Brain pericyte (primary cell): ENCODE measurements at regions not wholly inside any gene's neighbourhood (a gene's known extent, or its start where the extent isn't known, plus 50 kb on each side); places are given as distances from the start of the nearest gene placed in this dataset.

ENCODE experiments used
- DNase-seq: peaks from one replicate; pipeline ENCODE4 v3.0.0-alpha.2; 2012; ENCODE audit warnings: low read depth, low spot score

DNA sequence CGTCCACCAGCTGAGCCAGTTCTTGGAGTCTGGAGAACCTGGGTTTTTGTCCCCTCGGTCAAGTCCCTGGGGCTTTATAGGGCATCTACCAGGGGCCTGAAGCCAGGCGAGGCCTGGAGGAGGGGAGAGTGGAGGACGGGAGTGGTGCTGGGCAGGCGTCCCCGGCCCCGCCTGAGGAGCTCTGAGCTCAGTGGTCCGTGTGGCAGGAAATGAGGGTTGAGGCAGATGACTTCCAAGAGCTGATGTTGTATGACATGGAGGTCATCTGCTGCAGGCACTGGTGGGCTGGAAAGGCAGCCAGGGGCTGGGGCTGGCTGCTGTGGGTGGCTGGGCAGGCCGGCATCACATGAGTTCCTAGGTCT is 118.5 kb upstream of the HS6ST1 start:
- DNase-seq = no peak

DNA sequence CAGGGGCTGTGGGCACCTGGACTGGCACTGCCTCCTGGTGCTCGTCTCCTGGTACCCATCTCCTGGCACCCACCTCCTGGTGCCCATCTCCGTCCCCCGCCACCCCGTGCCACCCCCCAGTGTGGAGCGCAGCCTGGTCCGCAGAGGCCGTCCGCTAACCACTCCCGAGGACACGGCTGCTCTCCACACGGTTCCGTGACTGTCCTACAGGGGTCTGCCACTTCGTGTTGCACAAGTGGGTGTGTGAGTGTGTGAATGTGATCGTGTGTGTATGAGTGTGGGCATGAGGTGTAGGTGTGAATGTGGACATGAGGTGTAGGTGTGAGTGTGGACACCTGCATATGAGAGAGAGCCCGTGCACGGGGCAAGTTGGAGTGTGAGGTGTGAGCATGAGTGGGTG is 119.4 kb upstream of the HS6ST1 start:
- no peak for DNase-seq

DNA sequence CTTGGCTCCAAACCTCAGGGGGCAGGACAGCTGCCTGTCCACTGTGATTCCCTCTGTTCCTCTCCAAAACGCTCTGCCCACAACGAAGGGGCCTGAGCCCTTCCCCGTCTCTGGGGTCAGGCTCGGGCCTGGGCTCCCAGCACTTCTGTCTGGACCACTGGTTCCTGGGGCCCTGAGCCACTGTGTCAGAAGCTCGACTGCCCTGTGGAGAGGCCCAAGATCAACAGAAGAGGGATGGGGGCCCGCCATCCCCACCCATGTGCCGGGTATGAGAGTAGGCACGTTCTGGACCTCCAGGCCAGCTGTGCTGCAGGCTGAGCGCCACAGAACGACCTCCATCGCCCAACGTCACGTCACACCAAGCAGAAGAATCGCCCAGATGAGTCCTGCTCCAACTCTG is 119.9 kb upstream of the HS6ST1 start:
- no peak for DNase-seq

DNA sequence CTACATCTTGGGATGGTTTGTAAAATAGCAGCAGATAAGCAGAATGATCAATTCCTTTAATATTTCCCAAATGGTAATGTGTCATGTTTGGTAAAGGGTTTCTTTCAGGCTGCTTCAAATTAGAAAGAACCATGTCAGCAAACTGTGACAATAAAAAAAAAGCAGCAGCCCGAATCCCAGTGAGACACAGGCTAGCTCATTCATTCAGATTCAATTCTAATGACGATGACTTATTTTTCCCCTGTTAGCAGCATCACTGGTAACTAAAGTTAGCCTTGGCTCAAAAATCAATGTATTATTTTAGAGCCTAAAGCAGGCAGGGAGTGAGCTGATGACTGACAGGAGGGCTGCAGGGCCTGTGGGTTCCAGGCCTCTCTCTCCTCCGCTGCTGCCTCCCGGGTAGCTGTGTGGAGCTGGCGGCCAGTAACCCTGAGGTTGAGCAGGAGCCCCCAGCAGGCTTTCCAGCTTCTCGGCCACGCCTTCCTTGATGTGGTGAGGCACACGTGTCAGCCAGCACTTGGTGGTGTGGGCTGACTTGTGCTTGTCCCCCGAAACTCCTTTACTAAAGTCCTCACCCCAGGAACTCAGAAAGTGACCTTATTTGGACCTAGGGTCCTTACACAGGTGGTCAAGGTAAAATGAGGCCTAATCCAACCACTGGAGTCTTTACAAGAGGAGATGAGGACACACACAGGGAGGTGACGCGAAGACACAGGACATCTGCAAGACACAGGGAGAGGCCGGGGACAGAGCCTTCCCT is 120.5 kb upstream of the HS6ST1 start:
- DNase-seq = no peak

DNA sequence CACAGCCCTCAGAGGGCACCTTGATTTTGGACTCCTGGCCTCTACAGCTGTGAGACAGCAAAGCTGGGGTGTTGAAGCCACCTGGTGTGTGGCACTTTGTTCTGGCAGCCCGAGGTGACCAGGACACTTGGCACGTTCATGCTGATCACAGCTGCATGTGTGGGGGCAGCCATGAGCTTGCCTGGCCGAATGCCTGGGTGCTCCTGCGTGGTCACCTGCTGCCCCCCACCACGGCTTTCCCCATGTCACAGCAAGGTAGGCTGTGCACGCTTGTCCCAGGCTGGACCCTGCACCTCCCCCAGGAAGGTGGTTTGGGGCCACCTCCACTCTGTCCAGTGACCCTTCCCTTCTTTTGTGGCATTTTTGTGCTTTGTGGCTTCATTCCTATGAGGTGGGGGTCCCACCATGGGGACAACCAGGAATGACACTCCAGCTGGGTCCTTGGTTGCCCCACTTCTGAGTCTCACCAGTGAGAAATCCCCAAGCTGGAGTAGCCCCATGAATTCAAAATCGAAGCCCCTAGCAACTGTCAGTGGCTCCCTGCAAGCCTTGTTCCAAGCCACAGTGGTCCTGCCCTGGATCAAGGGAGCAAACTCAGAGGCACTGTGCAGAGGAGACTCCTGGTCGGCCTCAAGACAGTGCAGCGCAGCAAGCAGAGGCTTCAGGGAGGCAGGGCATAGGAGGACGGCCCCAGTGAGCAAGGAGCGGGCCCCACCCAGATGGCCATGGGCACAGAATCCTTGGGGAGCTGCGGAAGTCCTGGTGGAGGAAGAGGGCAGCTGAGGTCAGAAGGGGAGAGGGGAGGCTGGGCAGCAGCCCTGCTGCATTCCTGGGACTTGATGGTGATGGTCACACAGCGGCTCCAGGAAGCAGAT is 121.4 kb upstream of the HS6ST1 start:
- DNase-seq = no peak

DNA sequence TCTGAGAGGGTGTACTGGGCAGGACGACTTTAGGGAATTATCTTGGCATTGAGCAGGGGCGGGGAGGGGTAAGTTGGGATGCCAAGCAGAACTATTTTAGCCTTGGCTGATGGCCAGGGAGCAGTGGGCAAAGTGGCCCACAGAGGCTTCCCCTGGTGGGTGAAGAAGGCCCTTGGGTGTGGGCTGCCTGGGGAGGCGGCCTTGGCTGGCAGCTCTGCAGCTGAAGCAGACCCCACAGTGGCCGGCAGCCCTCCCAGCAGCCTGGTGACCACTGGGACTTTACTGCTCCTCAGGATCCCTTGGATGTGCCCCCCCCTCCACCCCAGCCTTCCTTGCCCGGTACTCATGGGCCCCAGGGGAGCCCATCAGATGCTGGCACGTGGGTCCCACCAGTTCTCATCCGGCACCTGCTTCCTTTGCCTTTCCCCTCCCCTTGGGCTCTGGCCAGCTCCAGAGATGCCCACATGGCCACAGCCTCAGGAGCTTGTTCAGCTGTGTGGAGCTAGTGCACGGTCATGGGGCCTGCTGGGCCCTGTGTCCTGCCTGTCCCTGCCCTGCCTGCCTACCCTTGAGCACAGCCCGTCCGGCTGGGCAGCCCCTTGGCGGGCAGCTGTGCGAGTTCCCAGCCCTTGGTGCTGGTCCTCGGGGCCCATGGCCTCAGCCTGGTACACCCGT is 122.1 kb upstream of the HS6ST1 start:
- no peak for DNase-seq

DNA sequence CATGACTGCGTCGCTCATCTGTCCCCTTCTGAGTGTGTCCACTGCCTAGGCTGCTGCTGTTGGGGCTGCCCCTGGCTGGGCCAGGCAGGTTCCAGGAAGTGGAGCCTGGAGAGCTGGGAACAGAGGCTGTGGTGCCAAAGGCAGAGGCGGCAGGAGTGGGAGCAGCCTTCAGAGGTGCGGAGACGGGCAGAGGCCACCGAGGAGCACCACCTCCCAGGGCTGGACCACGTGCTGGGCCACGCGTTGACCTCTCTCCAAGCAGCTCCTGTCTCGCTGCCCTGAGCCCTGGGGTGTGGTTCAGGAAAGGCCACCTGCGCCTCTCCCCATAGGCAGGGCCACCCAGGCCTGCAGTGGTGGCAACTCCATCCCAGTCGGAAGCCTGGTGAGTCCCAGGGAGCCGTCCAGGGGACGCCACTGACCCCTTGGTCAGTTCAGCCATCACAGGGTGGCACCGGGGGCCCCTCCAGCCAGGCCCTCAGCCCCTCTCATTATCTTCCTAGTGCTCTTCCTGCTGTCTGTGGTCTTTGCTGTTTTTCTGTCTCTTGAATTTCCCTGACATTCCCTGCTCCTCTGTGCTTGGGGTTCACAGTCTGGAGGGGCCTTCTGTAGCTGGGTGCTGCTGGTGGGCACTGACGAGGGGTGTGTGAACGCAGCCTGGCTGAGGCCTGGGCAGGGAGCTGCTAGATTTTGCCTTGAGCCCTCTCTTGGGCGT is 122.8 kb upstream of the HS6ST1 start:
- no peak for DNase-seq

DNA sequence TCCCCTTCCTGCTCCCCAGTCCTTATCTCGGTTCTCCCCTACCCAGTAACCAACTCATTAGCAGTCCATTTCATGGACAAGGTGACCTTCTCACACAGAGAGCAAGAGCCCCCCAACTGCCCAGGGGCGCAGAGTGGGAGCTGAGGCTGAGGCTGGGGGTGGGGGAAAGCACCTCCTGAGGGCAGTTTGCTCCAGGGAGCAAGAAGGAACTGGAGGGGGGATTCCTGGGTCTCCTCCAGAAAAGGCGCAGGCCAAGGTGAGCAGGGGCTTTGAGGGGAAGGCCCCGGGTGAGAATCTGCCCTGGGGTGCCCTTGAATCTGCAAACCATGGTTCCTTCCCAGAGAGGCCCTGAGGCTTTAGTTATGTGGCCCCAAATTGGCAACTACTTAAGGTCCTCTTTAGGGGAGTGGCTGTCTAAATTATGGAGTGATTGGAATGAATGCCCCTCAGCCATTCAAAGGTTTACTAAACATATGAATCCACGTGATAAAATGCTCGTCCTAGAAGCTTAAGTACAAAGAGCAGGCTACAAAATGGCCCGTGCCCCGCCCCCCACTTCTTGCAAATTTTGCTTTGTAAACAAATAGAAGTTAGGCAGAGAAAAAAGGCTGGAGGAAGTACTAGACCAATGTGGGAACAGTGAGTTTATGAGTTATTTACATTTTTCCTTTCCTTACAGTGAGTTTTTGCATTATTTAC is 123.5 kb upstream of the HS6ST1 start:
- no peak for DNase-seq

DNA sequence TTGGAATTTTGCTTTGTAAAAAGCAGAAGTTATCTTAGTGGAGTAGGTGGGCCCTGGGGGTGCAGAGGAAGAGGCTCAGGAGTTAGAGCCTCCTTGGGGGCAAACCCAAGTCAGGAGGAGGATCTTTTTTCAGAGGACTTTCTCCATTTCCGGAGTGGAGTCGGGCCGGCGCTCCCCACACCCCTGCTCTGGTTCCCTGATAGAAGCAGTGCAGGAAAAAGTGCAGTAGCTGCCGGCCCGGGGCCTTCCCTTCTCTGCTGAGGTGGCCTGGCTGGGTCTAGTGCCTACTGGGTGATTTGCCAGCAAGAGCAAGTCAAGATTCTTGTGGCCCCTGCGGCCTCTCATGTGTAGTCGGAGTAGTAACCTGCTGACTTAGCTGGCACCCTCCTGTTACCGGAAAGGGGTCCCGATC is 124.2 kb upstream of the HS6ST1 start:
- DNase-seq = no peak

DNA sequence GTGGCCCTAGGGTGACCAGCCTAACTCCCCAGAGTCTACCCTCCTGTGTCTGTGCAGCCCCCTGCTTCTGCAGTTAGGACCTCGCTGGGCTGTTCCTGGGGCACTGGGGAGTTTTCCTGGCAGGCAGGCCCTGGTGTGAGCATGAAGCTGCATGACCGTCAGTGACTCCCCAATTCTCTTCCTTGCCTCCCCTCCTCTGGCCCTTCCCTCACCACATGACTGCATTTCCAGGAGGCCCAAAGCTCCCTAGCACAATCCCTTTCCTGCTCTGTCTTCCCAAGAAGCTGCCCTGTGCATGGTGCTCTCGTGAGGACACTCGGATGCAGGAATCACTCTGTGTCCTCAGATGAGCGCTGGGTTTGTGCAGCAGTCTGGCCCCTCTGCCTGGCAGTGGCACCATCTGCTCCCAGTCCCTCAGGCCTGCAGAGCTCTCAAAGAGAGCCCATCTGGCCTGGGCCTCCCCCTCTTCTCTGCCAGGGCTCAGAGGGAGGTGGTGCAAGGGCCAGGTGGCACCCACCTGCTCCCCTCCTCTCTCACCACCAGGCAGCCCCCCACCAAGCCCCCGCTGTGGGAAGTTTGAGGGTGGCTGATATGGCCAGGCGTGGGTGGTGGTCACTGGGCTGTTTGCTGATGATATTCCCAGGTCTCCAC is 125.6 kb upstream of the HS6ST1 start:
- no peak for DNase-seq

DNA sequence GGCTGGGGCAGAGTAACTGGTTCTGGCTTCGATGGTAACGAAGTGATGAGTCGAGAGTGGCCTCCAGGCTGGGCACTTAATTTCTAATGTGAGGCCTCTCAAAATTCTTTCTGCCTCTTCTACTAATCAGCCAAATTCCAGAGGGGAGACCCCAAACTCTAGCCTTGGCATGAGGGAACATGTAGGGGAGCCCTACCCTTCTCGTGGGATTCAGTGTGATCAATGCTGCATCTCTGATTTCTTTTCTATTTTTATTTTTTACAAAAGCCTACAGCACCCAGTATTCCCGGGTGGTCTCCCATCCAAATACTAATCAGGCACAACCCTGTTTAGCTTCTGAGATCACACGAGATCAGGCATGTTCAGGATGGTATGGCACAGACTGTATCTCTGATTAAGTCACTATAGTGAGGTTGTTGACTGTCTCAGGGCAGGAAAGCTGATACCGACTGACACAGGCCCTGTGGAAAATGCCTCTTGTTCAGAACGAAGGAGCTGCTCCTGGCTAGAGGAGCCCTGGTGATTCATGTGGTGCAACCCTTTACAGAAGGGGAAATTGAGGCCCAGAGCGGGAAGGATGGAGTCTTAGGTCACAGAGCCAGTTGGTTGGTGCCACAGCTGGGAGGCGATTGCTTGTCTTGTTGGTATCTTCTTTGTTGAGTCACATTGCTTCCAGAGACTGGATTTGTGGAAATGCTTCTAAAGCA is 126.3 kb upstream of the HS6ST1 start:
- no peak for DNase-seq

DNA sequence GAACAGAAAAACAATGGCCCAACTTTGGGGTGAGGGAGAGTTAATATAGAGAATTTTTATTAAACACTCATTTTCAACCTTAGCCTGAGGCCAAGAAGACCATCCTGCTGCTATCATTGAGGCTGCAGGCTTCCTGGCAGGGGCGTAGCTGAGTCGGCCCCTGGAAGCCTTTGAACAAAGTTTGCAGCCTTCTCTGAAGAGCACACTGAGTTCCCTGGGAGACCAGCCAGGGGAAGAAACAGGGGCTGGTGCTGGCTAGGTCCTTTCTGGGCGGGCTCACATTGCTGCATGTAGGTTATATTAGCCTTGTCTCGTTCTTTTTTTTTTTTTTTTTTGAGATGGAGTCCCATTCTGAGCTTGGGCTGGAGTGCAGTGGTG is 126.8 kb upstream of the HS6ST1 start:
- no peak for DNase-seq

DNA sequence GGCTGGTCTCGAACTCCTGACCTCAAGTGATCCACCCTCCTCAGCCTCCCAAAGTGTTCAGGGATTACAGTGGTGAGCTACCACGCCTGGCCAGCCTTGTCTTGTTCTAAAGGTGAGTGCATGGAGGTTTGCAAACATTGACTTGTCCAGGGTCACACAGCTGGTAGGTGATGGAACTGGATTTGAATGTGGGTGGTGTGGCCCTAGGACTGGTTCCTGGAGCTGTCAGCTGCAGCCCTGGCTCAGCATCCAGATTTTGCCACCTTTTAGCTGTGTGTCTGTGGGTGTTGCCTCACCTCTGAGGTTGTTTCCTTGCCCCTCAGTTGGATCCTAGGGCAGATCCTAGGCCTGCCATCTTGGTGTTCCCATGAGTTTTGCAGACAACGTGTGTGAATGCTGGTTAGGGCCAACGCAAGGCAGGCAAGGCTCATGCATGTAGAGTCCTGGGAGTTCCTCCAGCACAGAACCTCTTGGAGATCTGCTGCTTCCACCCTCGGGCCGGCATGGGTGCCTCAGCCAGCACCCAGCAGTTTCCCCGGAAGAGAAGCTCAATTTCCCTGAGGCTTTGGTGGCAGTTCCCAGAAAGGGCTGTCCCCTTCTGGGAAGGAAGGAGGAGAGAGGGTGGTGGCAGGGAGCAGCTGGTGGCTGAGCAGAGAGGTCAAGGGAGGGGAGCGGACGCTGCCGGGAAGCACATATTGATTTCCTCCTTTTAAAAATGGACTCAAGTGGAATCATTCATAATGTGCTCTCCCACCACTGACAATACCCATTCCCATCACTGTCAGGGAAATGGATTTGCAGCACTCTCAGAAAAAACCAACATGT is 127.6 kb upstream of the HS6ST1 start:
- DNase-seq = no peak

DNA sequence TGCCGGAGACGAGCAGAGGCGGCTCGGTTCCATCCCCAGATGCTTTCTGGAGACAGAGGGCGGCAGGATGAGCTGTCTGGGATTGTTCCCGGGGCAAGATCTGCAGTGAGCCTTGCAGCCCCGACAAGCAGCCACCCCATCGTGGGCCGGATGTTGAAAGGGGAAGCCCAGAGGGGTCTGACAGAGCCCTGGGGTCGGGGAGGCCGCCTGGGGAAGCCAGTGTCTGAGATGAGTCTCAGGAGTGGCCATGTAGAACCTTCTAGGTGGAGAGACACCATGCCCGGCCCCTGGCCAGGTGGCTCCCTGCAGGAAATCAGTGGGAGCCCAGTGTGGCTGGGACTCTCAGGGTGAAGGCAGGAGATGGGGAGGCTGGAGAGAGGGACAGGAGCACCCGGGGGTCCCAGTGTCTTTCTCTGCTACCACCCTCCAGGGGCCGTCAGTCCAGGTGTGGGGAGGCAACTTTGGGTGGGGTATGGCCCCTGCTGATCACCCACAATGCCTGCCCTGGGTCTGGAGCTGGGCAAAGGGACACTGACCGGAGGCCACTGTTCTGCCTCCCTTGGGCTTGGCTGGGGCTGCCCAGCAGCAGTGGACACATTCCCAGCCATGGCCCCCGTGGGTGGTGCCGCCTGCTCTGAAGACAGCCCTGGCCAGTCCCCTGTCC is 128.3 kb upstream of the HS6ST1 start:
- DNase-seq = no peak

DNA sequence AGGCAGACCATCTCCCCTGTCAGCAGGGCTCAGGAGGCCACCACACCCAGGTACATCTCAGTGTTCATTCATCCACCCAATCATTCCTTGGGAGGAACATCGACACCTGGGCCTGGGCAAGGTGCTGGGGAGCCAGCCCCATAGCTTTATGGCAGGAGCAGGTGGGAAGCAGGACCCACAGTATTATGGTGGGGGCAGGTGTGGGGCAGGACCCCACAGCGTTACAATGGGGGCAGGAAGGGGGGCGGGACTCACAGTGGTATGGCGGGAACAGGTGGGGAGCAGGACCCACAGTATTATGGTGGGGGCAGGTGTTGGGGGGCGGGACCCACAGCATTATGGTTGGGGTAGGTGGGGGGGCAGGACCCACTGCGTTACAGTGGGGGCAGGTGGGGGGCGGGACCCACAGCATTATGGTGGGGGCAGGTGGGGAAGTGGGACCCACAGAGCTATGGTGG is 128.9 kb upstream of the HS6ST1 start:
- no peak for DNase-seq

DNA sequence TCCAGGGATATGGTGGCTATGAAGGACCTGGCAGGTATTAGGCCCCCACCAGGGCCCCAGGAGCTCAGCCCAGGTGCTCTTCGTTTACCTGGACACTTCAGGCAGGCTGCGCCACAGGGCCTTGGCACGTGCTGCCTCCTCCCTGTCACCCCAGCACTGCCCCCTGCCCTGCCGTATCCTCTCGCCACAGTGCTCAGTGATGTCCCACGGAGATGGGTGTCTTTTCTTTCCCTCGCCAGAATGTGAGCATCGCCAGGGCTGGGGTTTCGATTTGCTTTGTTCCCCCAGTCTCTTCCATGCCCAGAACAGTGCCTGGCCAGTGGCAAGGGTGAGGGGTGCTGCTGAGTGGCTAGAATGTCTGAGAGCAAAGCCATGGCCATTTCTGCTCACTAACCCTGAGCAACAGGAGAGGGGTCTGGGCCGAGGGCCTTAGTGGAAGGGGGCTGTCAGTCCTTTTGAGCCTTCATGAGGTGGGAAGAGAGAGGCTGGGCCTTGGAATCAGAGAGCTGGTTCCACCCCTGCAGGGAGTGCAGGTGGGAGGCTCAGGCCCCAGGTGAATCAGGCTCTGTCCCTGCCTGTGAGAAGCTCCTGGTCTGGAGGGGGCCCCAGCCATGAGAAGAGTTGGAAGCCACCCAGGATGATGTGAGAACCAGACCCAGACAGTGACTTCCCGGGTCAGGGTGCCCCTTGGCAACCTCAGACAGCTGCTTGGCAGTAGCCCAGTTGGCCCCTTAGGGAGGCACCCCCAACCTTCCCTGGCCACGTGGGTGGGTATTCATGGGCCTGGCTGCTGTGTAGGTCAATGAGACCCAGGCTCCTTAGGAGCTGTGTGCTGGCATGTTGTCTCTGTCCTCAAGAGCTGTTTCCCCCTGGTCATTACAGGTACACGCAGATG is 129.9 kb upstream of the HS6ST1 start:
- no peak for DNase-seq

DNA sequence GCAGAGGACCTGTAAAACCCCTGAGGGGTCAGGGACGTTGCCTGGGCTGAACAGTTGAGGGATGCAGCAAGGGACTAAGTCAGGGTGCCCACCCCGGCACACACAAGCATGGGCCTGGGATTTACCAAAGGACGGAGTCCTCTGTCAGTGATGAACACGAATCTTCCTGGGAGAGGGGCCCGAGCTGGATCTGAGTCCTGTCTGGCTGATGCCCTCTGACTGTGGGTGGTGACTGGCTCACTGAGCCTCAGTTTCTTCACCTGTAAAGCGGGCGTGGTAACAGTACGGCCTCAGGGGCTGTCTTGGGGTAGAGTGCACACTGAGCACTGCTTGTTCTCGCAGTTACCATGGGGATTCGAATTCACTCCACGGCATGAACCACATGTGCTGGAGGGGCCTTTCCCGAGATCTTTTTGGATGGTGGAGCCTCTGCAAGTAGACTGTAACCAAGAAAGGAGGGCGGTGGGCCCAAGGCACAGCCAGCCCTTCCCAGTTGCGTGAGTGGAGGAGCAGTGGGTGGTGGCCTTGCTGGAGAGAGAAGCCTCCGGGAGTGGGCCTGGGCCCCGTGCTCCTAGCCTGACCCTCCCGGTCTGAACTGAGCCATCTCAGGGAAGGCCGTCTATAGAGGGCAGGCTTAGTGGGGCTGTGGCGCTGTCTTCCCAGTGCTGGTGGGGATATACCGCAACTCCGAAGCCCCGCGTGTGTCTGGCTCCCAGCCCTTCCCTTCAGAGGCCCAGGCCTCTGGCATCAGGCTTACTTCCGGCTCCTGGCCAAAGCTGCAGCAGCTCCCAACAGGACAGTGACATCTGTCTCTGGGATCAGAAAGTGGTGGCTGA is 130.8 kb upstream of the HS6ST1 start:
- no peak for DNase-seq
